ENCODE measurements at regions not wholly inside any gene's neighbourhood (a gene's known extent, or its start where the extent isn't known, plus 50 kb on each side); places are given as distances from the start of the nearest gene placed in this dataset.

DNA sequence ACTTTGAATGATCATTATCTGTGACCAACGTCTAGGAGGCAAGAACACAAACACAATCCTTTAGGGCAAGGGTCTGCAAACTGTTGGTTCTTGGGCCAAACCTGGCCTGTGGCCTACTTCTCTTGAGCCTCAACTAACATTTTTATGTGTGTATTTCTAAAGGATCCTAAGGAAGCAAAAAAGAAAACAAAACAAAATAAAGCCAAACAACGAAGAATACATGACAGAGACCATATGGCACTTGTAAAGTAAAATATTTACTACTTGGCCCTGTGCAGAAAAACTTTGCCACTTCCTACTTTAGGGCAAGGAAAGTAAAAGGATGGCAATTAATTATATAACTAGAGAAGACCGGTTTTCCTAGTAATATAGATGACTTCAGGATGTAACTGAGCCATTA, 1056.2 kb downstream of the EPHA7 start:
- WGBS, 2 experiments (ENCODE audit: extremely low coverage in 1 of 2, insufficient coverage in 1 of 2, insufficient read length in 1 of 2, insufficient replicate concordance in 2 of 2, low coverage in 1 of 2, low lambda C conversion rate in 2 of 2, missing lambda C conversion rate in 1 of 2) = 88% methylated on average over 3 of the region's 3 CpGs; no CpG with 5 or more reads in 1 of the 2 experiments
- Histone ChIP-seq H3K27ac (ENCODE audit: low read depth, low read length) (no peak overlapping the region), H2BK15ac (ENCODE audit: low read length) (no peak overlapping the region)

More for the DNA sequence above, 1056.2 kb downstream of the EPHA7 start:
- H3K9ac ChIP-seq (replicated peaks in 1 of 4; ENCODE audit: extremely low read depth in 1 of 4, low read depth in 3 of 4, low read length in 3 of 4) = no peak overlapping the region
- no peak overlapping the region for H3K4me2 ChIP-seq (ENCODE audit: insufficient read depth in 1 of 2, low read depth in 2 of 2, low read length in 2 of 2)
- ChIA-PET POLR2A (ENCODE audit: partially characterized antibody) (no interaction called here), CTCF (ENCODE audit: partially characterized antibody) (interaction anchor here (1.3 kb wide), 1 partner anchor 8 kb away, joined by 5 read pairs; no protein-coding TSS in a partner anchor)
- no peaks in the 10 kb centered on the region for H3K27me3 ChIP-seq (replicated peaks in 1 of 4; ENCODE audit: control insufficient read depth in 3 of 4, extremely low read depth in 1 of 4, insufficient read depth in 3 of 4, low read length in 3 of 4)
- H2BK12ac ChIP-seq (ENCODE audit: low read depth, low read length) = no peak overlapping the region
- TF ChIP-seq SIX5 (IDR thresholded peaks at IDR 0.05; ENCODE audit: low read depth, low read length) (no peak), ZNF274 (IDR thresholded peaks at IDR 0.05; ENCODE audit: borderline replicate concordance, extremely low read depth, low read length) (no peak), PHF8 (conservative IDR thresholded peaks at IDR 0.05; ENCODE audit: low read depth, low read length) (no peak), SP4 (IDR thresholded peaks at IDR 0.05; ENCODE audit: low read length) (no peak), CBX5 (IDR thresholded peaks at IDR 0.05; ENCODE audit: low read depth, low read length) (no peak), RNF2 (IDR thresholded peaks at IDR 0.05; ENCODE audit: borderline replicate concordance, low read depth, low read length, missing control alignments, poor library complexity, severe bottlenecking) (no peak), KDM4A (IDR thresholded peaks at IDR 0.05; ENCODE audit: low read depth, low read length, severe bottlenecking) (no peak), GABPA (IDR thresholded peaks at IDR 0.05; ENCODE audit: borderline replicate concordance, insufficient read depth, low read length) (no peak), CREB1 (IDR thresholded peaks at IDR 0.05) (no peak), JUN (IDR thresholded peaks at IDR 0.05; ENCODE audit: low read depth, low read length) (no peak), CHD1 (IDR thresholded peaks at IDR 0.05; ENCODE audit: low read depth, low read length) (no peak), CEBPB (IDR thresholded peaks at IDR 0.05; ENCODE audit: low read depth, low read length) (no peak)
- no peak overlapping the region for H3K14ac ChIP-seq (ENCODE audit: insufficient read length)
- H3K79me2 ChIP-seq (ENCODE audit: control insufficient read depth in 1 of 2, insufficient read depth in 2 of 2, low read length in 2 of 2) = no peaks in the 10 kb centered on the region
- H4K20me1 ChIP-seq (replicated peaks in 1 of 2; ENCODE audit: control insufficient read depth in 1 of 2, insufficient read depth in 2 of 2, low read length in 2 of 2) = no peaks in the 10 kb centered on the region
- H2BK120ac ChIP-seq (replicated peaks; ENCODE audit: low read depth, low read length) = no peak overlapping the region
- H3K9me3 ChIP-seq (ENCODE audit: insufficient read depth in 2 of 2, low read depth in 1 of 2, low read length in 1 of 2) = no peaks in the 10 kb centered on the region
- H2BK20ac ChIP-seq (ENCODE audit: low read length) = no peak overlapping the region
- no peaks in the 10 kb centered on the region for H3K36me3 ChIP-seq (ENCODE audit: control insufficient read depth in 2 of 4, insufficient read depth in 4 of 4, low read length in 3 of 4)
- no peaks in the 10 kb centered on the region for H3K79me1 ChIP-seq (ENCODE audit: low read depth, low read length)
- no peaks in the 10 kb centered on the region for H3K4me1 ChIP-seq (replicated peaks in 1 of 4; ENCODE audit: control insufficient read depth in 3 of 4, insufficient read depth in 4 of 4, low read length in 3 of 4)
- no peaks in the 10 kb centered on the region; the same call in 1 of the 2 replicates for H3K23me2 ChIP-seq (ENCODE audit: low read depth, low read length)
- no peak overlapping the region for H4K91ac ChIP-seq (replicated peaks; ENCODE audit: insufficient read length, low read length)
- no peak for FAIRE-seq
- H3K56ac ChIP-seq (replicated peaks; ENCODE audit: insufficient read length, low read depth, low read length) = no peak overlapping the region
- H3K4me3 ChIP-seq (ENCODE audit: extremely low read depth in 1 of 4, insufficient read depth in 2 of 4, low read depth in 3 of 4, low read length in 4 of 4) = no peak overlapping the region
- H3K23ac ChIP-seq (ENCODE audit: insufficient read length) = no peak overlapping the region
- no peak overlapping the region for H2AFZ ChIP-seq (ENCODE audit: low read length)
- H3K18ac ChIP-seq (ENCODE audit: extremely low read depth, low read length) = no peak overlapping the region
- H2BK5ac ChIP-seq (ENCODE audit: low read depth, low read length) = no peak overlapping the region
- H4K5ac ChIP-seq (ENCODE audit: insufficient read length, low read depth, low read length) = no peak overlapping the region
- no peak overlapping the region for H4K8ac ChIP-seq (ENCODE audit: extremely low read depth, insufficient read depth, low read length)
- H3K4ac ChIP-seq (replicated peaks; ENCODE audit: insufficient read length, low read depth, low read length) = no peak overlapping the region
- H2AK5ac ChIP-seq (ENCODE audit: low read depth, low read length) = no peak overlapping the region
- no peak for DNase-seq (ENCODE audit: low read depth in 1 of 2, low spot score in 2 of 2)

Data from H1 (cell line).